ENCODE measurements at regions not wholly inside any gene's neighbourhood (a gene's known extent, or its start where the extent isn't known, plus 50 kb on each side); places are given as distances from the start of the nearest gene placed in this dataset.

DNA sequence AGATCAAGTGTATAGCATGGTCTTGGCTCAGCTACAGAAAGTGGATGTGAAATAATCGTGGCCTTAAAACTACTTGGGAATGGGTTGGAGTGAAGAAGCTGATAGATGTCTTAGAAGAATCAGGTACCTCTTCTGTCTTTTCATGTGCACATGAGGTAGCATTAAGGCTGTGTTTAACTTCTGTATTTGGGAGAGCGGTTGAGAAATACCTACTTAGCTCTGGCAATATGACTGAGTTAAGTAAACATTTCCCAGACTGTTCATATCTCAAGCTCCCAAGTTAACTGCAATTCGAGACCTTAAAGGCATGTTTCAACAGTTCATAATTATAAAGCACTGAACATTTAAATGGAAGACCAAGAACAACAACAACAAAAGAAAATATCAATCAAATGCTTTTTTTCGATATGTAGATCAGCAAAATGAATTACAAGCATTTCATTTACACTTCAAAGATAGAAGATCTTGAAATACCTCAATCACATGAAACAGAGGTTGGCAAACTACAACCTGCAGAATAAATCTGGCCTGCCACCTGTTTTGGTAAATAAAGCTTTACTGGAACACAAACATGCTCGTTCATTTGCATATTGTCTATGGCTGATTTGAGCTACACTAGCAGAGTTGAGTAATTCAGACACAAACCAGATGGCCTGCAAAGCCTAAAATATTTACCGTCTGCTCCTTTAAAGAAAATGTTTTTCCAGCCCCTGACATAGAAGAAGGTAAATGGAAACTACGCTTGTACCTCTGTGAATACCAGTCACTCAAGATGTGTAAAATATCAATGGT is 337.1 kb upstream of the GLI3 start:
- CTCF ChIA-PET (ENCODE audit: low intra/inter-chr PET ratio) = no interaction called here
- DNase-seq (ENCODE audit: extremely low read depth in 1 of 4, low spot score in 3 of 4) = no peak
- BruUV-seq (replicated peaks) = no TSS peak
- no peak for TF ChIP-seq NFXL1 (CRISPR knock-in tag; IDR thresholded peaks at IDR 0.05)
- no peak for TF ChIP-seq MBD1 (CRISPR knock-in tag; IDR thresholded peaks at IDR 0.05)
- TF ChIP-seq HDAC1 (IDR thresholded peaks at IDR 0.05) = no peak
- TF ChIP-seq LEF1 (IDR thresholded peaks at IDR 0.05) = no peak
- TF ChIP-seq NELFE (IDR thresholded peaks at IDR 0.05; ENCODE audit: insufficient read depth, insufficient read length) = no peak
- no peak for TF ChIP-seq BRCA1 (IDR thresholded peaks at IDR 0.05)
- TF ChIP-seq BRCA1 (CRISPR knock-in tag; IDR thresholded peaks at IDR 0.05) = no peak
- no peak for TF ChIP-seq ZNF41 (CRISPR knock-in tag; conservative IDR thresholded peaks at IDR 0.05)
- no peak for TF ChIP-seq CEBPB (tag; IDR thresholded peaks at IDR 0.05)
- TF ChIP-seq, protein P1, sequence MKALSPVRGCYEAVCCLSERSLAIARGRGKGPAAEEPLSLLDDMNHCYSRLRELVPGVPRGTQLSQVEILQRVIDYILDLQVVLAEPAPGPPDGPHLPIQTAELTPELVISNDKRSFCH (CRISPR knock-in tag; IDR thresholded peaks at IDR 0.05) = no peak
- TF ChIP-seq, protein P1 (tag; IDR thresholded peaks at IDR 0.05) = no peak
- no peak for TF ChIP-seq U2AF1 (optimal IDR thresholded peaks at IDR 0.05; ENCODE audit: low read depth, low read length)
- TF ChIP-seq HIVEP1 (CRISPR knock-in tag; IDR thresholded peaks at IDR 0.05) = no peak
- no peak for TF ChIP-seq ZNF609 (CRISPR knock-in tag; IDR thresholded peaks at IDR 0.05; ENCODE audit: borderline replicate concordance)
- TF ChIP-seq RBM15 (IDR thresholded peaks at IDR 0.05; ENCODE audit: insufficient read depth, low read length) = no peak
- no peak for TF ChIP-seq SMARCA4 (IDR thresholded peaks at IDR 0.05)
- TF ChIP-seq ZBTB1 (CRISPR knock-in tag; IDR thresholded peaks at IDR 0.05; ENCODE audit: borderline replicate concordance, low read depth) = no peak
- TF ChIP-seq ZNF551 (CRISPR knock-in tag; IDR thresholded peaks at IDR 0.05) = no peak

More for the DNA sequence above, 337.1 kb upstream of the GLI3 start:
- no peak for FAIRE-seq
- no peak overlapping the region for H3K27ac ChIP-seq (ENCODE audit: extremely low read depth, low read depth, low read length)
- no peak for ATAC-seq
- WGBS (ENCODE audit: insufficient coverage, low coverage, missing lambda C conversion rate) = 0% methylated on average over 7 of the region's 7 CpGs
- H3K9me3 ChIP-seq (replicated peaks; ENCODE audit: control insufficient read depth, insufficient read depth, low read depth, low read length) = no peaks in the 10 kb centered on the region
- no peaks in the 10 kb centered on the region for H3K79me2 ChIP-seq (ENCODE audit: control insufficient read depth, insufficient read depth, low read length)
- in situ Hi-C loops (cut with MboI) (no loop called here), intact Hi-C loops (cut with micrococcal nuclease) (no loop called here)
- no peaks in the 10 kb centered on the region for H3K36me3 ChIP-seq (ENCODE audit: control insufficient read depth, insufficient read depth, low read length)
- no peaks in the 10 kb centered on the region for H3K27me3 ChIP-seq (ENCODE audit: control insufficient read depth in 2 of 2, insufficient read depth in 2 of 2, low read length in 2 of 2)
- H3K4me3 ChIP-seq = no peak overlapping the region
- H3K9me1 ChIP-seq (ENCODE audit: control insufficient read depth, insufficient read depth, low read length) = no peaks in the 10 kb centered on the region
- no peak overlapping the region for H3K4me2 ChIP-seq (ENCODE audit: insufficient read depth, low read length)
- H3K4me1 ChIP-seq (replicated peaks in 1 of 2; ENCODE audit: control insufficient read depth in 2 of 2, insufficient read depth in 2 of 2, low read length in 2 of 2) = no peaks in the 10 kb centered on the region
- POLR2A ChIA-PET = no interaction called here
- H4K20me1 ChIP-seq (replicated peaks; ENCODE audit: control insufficient read depth, insufficient read depth, low read length) = no peaks in the 10 kb centered on the region
- H3K9ac ChIP-seq (ENCODE audit: insufficient read depth in 1 of 2, low read depth in 2 of 2, low read length in 2 of 2) = no peak overlapping the region
- H2AFZ ChIP-seq (ENCODE audit: low read depth, low read length) = no peak overlapping the region

All from K562 (cell line).